ENCODE measurements at regions not wholly inside any gene's neighbourhood (a gene's known extent, or its start where the extent isn't known, plus 50 kb on each side); places are given as distances from the start of the nearest gene placed in this dataset.

DNA sequence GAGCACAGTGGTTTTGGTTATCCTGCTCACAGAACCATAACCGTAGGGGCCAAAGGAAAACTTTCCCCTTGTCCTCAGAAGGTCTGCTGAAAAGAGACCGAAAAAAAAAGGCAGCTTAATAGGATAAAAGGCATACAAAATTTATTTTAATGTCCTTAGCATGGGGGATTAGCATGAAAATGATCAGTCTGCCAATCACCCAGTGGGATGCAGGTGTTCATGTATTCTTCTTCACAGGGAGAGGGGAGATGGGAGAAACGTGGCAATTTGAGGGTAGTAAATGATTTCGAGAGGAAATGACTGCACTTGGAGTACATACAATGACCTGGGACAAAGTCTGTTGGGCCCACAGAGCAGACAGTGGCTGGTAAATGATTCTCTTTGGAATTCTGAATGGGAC is 194.0 kb downstream of the AJAP1 start:
- peaks cover 17% of the 10 kb centered on the region for H3K9me3 Mint-ChIP-seq
- no peaks in the 10 kb centered on the region for H3K4me1 Mint-ChIP-seq (ENCODE audit: low read depth)
- no peak overlapping the region for H3K27ac Mint-ChIP-seq
- no peak for DNase-seq (ENCODE audit: low spot score)
- H3K4me3 Mint-ChIP-seq = no peak overlapping the region
- H3K36me3 Mint-ChIP-seq (ENCODE audit: low read depth) = no peaks in the 10 kb centered on the region
- intact Hi-C loops (cut with micrococcal nuclease) = no loop called here
- H3K27me3 Mint-ChIP-seq (ENCODE audit: insufficient read depth) = no peaks in the 10 kb centered on the region

GRCh38 chr1:4847711-4848110 is 193.3 kb downstream of the AJAP1 start:
- intact Hi-C loops (cut with micrococcal nuclease) = no loop called here
- no peaks in the 10 kb centered on the region for H3K4me1 Mint-ChIP-seq (ENCODE audit: low read depth)
- no peak for DNase-seq (ENCODE audit: low spot score)
- H3K36me3 Mint-ChIP-seq (ENCODE audit: low read depth) = no peaks in the 10 kb centered on the region
- H3K27ac Mint-ChIP-seq = no peak overlapping the region
- no peaks in the 10 kb centered on the region for H3K27me3 Mint-ChIP-seq (ENCODE audit: insufficient read depth)
- H3K4me3 Mint-ChIP-seq = no peak overlapping the region
- peaks cover 17% of the 10 kb centered on the region for H3K9me3 Mint-ChIP-seq
